ENCODE measurements at regions not wholly inside any gene's neighbourhood (a gene's known extent, or its start where the extent isn't known, plus 50 kb on each side); places are given as distances from the start of the nearest gene placed in this dataset.
A peak's percentile ranks its signal among the peaks of the same experiment; 100 is the strongest.

GRCh38 chr6:43972913-43973300 is 154.3 kb downstream of the MRPL14 start:
- Mint-ChIP-seq H3K4me1 (ENCODE audit: insufficient read depth, unreplicated experiment) (peaks cover 41% of the 10 kb centered on the region), H3K9me3 (ENCODE audit: unreplicated experiment) (no peaks in the 10 kb centered on the region), H3K27ac (ENCODE audit: low read depth, unreplicated experiment) (peak overlapping the region; percentile 80), H3K27me3 (ENCODE audit: insufficient read depth, unreplicated experiment) (no peaks in the 10 kb centered on the region), H3K4me3 (ENCODE audit: unreplicated experiment) (peak overlapping the region; percentile 52), H3K36me3 (ENCODE audit: insufficient read depth, unreplicated experiment) (no peaks in the 10 kb centered on the region)
- DNase-seq (ENCODE audit: unreplicated experiment), result peak; percentile 92
- TF ChIP-seq CTCF (IDR thresholded peaks at IDR 0.05; ENCODE audit: unreplicated experiment), result no peak
- intact Hi-C loops (cut with micrococcal nuclease), result loop anchor here (2.0 kb wide), 1 partner anchor 102 kb away; no protein-coding TSS in a partner anchor
- CTCF ChIA-PET, result interaction anchor here (0.8 to 1.6 kb wide), 6 partner anchors 11 to 204 kb away, joined by 3 to 12 read pairs (median 3); partner anchors contain the start of gene VEGFA
- POLR2A ChIA-PET, result interaction anchor here (1.5 to 2.4 kb wide), 5 partner anchors 12 to 203 kb away, joined by 3 to 10 read pairs (median 7); partner anchors contain the start of gene VEGFA
- BruUV-seq (replicated peaks), result no TSS peak

GRCh38 chr6:43972179-43972912 is 154.9 kb downstream of the MRPL14 start:
- no peak for TF ChIP-seq CTCF (IDR thresholded peaks at IDR 0.05; ENCODE audit: unreplicated experiment)
- Mint-ChIP-seq H3K4me3 (ENCODE audit: unreplicated experiment) (peak overlapping the region; percentile 52), H3K36me3 (ENCODE audit: insufficient read depth, unreplicated experiment) (no peaks in the 10 kb centered on the region), H3K9me3 (ENCODE audit: unreplicated experiment) (no peaks in the 10 kb centered on the region), H3K27me3 (ENCODE audit: insufficient read depth, unreplicated experiment) (no peaks in the 10 kb centered on the region), H3K27ac (ENCODE audit: low read depth, unreplicated experiment) (peak overlapping the region; percentile 80), H3K4me1 (ENCODE audit: insufficient read depth, unreplicated experiment) (peaks cover 36% of the 10 kb centered on the region)
- intact Hi-C loops (cut with micrococcal nuclease), result loop anchor here (2.0 kb wide), 1 partner anchor 102 kb away; no protein-coding TSS in a partner anchor
- no TSS peak for BruUV-seq (replicated peaks)
- peak; percentile 81 for DNase-seq (ENCODE audit: unreplicated experiment)
- CTCF ChIA-PET, result interaction anchor here (0.6 to 1.6 kb wide), 8 partner anchors 15 to 466 kb away, joined by 3 to 12 read pairs (median 4); partner anchors contain the start of gene VEGFA
- POLR2A ChIA-PET, result interaction anchor here (0.6 to 2.4 kb wide), 7 partner anchors 12 to 202 kb away, joined by 3 to 10 read pairs (median 6); partner anchors contain the start of gene VEGFA

GRCh38 chr6:43971776-43972126 is 155.5 kb downstream of the MRPL14 start:
- CTCF ChIA-PET, result interaction anchor here (0.6 to 1.5 kb wide), 7 partner anchors 15 to 465 kb away, joined by 3 to 4 read pairs (median 3); partner anchors contain the start of gene VEGFA
- Mint-ChIP-seq H3K27ac (ENCODE audit: low read depth, unreplicated experiment) (peak overlapping the region; percentile 80), H3K4me3 (ENCODE audit: unreplicated experiment) (peak overlapping the region; percentile 16), H3K4me1 (ENCODE audit: insufficient read depth, unreplicated experiment) (peaks cover 35% of the 10 kb centered on the region), H3K9me3 (ENCODE audit: unreplicated experiment) (no peaks in the 10 kb centered on the region), H3K27me3 (ENCODE audit: insufficient read depth, unreplicated experiment) (no peaks in the 10 kb centered on the region), H3K36me3 (ENCODE audit: insufficient read depth, unreplicated experiment) (no peaks in the 10 kb centered on the region)
- no TSS peak for BruUV-seq (replicated peaks)
- no peak for DNase-seq (ENCODE audit: unreplicated experiment)
- POLR2A ChIA-PET, result interaction anchor here (0.6 to 2.4 kb wide), 6 partner anchors 11 to 202 kb away, joined by 3 to 10 read pairs (median 5); partner anchors contain the start of gene VEGFA
- no peak for TF ChIP-seq CTCF (IDR thresholded peaks at IDR 0.05; ENCODE audit: unreplicated experiment)
- intact Hi-C loops (cut with micrococcal nuclease), result loop anchor here (2.0 kb wide), 1 partner anchor 103 kb away; no protein-coding TSS in a partner anchor

All from MCF 10A (cell line).